Inferior parietal cortex (tissue), 1 donor: ENCODE measurements at regions not wholly inside any gene's neighbourhood (a gene's known extent, or its start where the extent isn't known, plus 50 kb on each side); places are given as distances from the start of the nearest gene placed in this dataset.

Experiments used
- DNase-seq: peaks from one replicate; pipeline ENCODE4 v3.0.0-alpha.2; 2016; ENCODE audit errors: extremely low spot score

- DNase-seq, result no peak
Observed at GRCh38 chr17:5635949-5636348, 51.6 kb upstream of the NLRP1 start.

GRCh38 chr17:5638596-5638995, 54.3 kb upstream of the NLRP1 start:
- no peak for DNase-seq

- DNase-seq, result no peak
Observed at GRCh38 chr17:5640726-5641125, 56.4 kb upstream of the NLRP1 start.

- no peak for DNase-seq
Observed at GRCh38 chr17:5642752-5643151, 58.4 kb upstream of the NLRP1 start.

GRCh38 chr17:5644065-5644464, 59.8 kb upstream of the NLRP1 start:
- DNase-seq, result no peak

- DNase-seq, result no peak
Observed at GRCh38 chr17:5651348-5651747, 67.0 kb upstream of the NLRP1 start.

GRCh38 chr17:5661491-5662125, 77.3 kb upstream of the NLRP1 start:
- DNase-seq, result no peak

- DNase-seq, result no peak
Observed at GRCh38 chr17:5662409-5663085, 78.2 kb upstream of the NLRP1 start.

GRCh38 chr17:5665164-5665563, 80.9 kb upstream of the NLRP1 start:
- DNase-seq, result no peak

GRCh38 chr17:5667871-5668270, 83.6 kb upstream of the NLRP1 start:
- no peak for DNase-seq

GRCh38 chr17:5668557-5669138, 84.3 kb upstream of the NLRP1 start:
- no peak for DNase-seq

- no peak for DNase-seq
Observed at GRCh38 chr17:5669191-5669590, 84.9 kb upstream of the NLRP1 start.

GRCh38 chr17:5672141-5672540, 87.8 kb upstream of the NLRP1 start:
- DNase-seq, result no peak

GRCh38 chr17:5672815-5673430, 88.6 kb upstream of the NLRP1 start:
- no peak for DNase-seq

- no peak for DNase-seq
Observed at GRCh38 chr17:5675625-5676421, 91.5 kb upstream of the NLRP1 start.

- no peak for DNase-seq
Observed at GRCh38 chr17:5677620-5678019, 93.3 kb upstream of the NLRP1 start.

GRCh38 chr17:5678171-5678570, 93.9 kb upstream of the NLRP1 start:
- no peak for DNase-seq

GRCh38 chr17:5680766-5681165, 96.5 kb upstream of the NLRP1 start:
- no peak for DNase-seq

GRCh38 chr17:5683241-5683640, 98.9 kb upstream of the NLRP1 start:
- DNase-seq, result no peak

GRCh38 chr17:5686074-5686635, 101.8 kb upstream of the NLRP1 start:
- DNase-seq, result no peak

GRCh38 chr17:5687646-5688045, 103.3 kb upstream of the NLRP1 start:
- DNase-seq, result no peak

GRCh38 chr17:5693821-5694220, 109.5 kb upstream of the NLRP1 start:
- no peak for DNase-seq
